ENCODE measurements at regions not wholly inside any gene's neighbourhood (a gene's known extent, or its start where the extent isn't known, plus 50 kb on each side); places are given as distances from the start of the nearest gene placed in this dataset.

GRCh38 chr13:34044041-34044440, 226.1 kb downstream of the RFC3 start:
- no peak for TF ChIP-seq CSDC2 (CRISPR knock-in tag; IDR thresholded peaks at IDR 0.05)
- no peak for TF ChIP-seq ZC3H10 (CRISPR knock-in tag; IDR thresholded peaks at IDR 0.05)
- TF ChIP-seq ZFP30 (CRISPR knock-in tag; IDR thresholded peaks at IDR 0.05), result no peak
- no peak for TF ChIP-seq CSRNP3 (CRISPR knock-in tag; IDR thresholded peaks at IDR 0.05)
- TF ChIP-seq ESRRG (CRISPR knock-in tag; IDR thresholded peaks at IDR 0.05), result no peak
- no peak for TF ChIP-seq GLIS3 (CRISPR knock-in tag; IDR thresholded peaks at IDR 0.05)
- TF ChIP-seq BACH2 (CRISPR knock-in tag; IDR thresholded peaks at IDR 0.05; ENCODE audit: borderline replicate concordance), result no peak
- no peak for TF ChIP-seq CREB5 (CRISPR knock-in tag; IDR thresholded peaks at IDR 0.05; ENCODE audit: low read depth)
- no peak for TF ChIP-seq OSR1 (CRISPR knock-in tag; IDR thresholded peaks at IDR 0.05)
- no peak for TF ChIP-seq SNAI2 (CRISPR knock-in tag; IDR thresholded peaks at IDR 0.05)
- TF ChIP-seq ZNF565 (CRISPR knock-in tag; conservative IDR thresholded peaks at IDR 0.05; ENCODE audit: low read depth), result no peak
- no peak for TF ChIP-seq TOX (CRISPR knock-in tag; IDR thresholded peaks at IDR 0.05; ENCODE audit: borderline replicate concordance)
- TF ChIP-seq PATZ1 (CRISPR knock-in tag; IDR thresholded peaks at IDR 0.05; ENCODE audit: borderline replicate concordance), result no peak
- peak; percentile 55; the same call in 2 of the 3 replicates for ATAC-seq

- peak; percentile 81 for ATAC-seq
Measured at GRCh38 chr13:34044660-34045080, 226.7 kb downstream of the RFC3 start.

More at GRCh38 chr13:34044660-34045080, 226.7 kb downstream of the RFC3 start:
- TF ChIP-seq ZNF70 (CRISPR knock-in tag; IDR thresholded peaks at IDR 0.05) (no peak), TCF4 (CRISPR knock-in tag; IDR thresholded peaks at IDR 0.05; ENCODE audit: borderline replicate concordance) (no peak), TOX (CRISPR knock-in tag; IDR thresholded peaks at IDR 0.05; ENCODE audit: borderline replicate concordance) (peak; percentile 14; the same call in 1 of the 2 replicates), ISL1 (CRISPR knock-in tag; IDR thresholded peaks at IDR 0.05) (no peak), TSHZ2 (CRISPR knock-in tag; IDR thresholded peaks at IDR 0.05) (no peak), PATZ1 (CRISPR knock-in tag; IDR thresholded peaks at IDR 0.05; ENCODE audit: borderline replicate concordance) (no peak)

Data from SK-N-SH treated with all-trans-retinoic acid at 6 μM for 48 hours (cell line).